ENCODE measurements at regions not wholly inside any gene's neighbourhood (a gene's known extent, or its start where the extent isn't known, plus 50 kb on each side); places are given as distances from the start of the nearest gene placed in this dataset.
A peak's percentile ranks its signal among the peaks of the same experiment; 100 is the strongest.

- FAIRE-seq = no peak
Measured at GRCh38 chr16:86921289-86921688, 342.9 kb downstream of the FOXL1 start.

DNA sequence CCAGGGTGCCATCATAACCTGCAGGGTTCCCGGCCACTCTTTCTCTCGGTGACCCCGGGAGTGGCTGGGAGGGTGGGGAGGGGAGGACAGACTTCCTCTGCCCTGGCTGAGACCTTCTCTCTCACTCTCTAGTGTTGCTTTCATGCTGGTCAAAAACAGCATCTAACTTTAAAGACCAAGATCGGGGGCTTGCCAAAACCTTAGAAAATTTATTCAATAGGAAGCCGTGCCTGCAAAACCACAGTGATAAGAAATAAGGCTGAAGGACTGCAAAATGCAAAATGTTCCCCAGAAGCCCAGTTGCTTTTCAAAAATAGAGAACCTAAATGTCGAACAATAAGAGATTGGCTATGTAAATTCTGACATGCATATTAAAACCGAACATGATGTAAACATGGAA lies 344.0 kb downstream of the FOXL1 start:
- FAIRE-seq = no peak

GRCh38 chr16:86923656-86924055 lies 345.3 kb downstream of the FOXL1 start:
- no peak for FAIRE-seq

GRCh38 chr16:86924537-86924936 lies 346.2 kb downstream of the FOXL1 start:
- no peak for FAIRE-seq

GRCh38 chr16:86925067-86925791 lies 346.9 kb downstream of the FOXL1 start:
- FAIRE-seq = no peak

DNA sequence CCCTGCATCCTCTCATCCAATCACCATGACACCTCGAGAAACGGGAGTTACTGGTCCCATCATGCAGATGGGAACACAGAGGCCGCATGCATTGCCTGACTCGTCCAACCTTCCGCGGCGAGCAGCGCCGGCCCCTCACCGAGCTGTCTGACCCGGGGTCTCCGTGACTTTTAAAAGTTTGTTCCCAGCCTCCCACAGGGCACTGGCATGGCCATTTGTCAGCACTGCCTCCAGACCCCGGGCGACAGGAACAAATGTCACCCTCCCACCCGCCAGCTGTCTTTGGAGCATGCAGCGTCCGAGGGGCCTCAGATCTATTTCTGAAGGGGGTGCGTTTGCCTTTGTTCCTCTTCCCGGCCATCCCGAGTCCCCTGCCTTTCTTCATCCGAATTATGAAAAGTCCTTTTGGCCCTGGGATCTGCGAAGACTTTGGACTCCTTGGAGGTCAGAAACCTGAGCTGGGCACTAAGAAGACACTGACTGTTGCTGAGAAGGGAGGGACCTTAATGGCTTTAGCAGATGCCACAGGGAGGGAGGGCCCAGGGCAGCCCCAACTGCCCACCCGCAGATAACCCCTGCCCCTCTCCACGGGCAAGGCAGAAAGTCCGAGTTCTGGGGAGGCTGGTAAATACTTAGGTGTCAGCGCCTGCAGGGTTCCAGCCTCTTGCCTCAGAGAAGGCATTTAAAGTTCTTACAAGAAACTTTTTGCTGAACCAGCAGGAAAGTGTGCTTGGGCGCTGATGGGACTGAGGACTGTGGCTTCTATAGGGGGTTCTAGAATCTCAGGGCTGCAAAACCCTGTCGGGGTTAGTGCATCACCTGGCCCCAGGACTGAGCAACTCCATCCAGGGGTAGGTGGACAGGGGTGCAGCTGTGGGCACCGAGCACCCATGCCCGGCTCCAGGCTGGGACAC lies 348.1 kb downstream of the FOXL1 start:
- no peak for FAIRE-seq

DNA sequence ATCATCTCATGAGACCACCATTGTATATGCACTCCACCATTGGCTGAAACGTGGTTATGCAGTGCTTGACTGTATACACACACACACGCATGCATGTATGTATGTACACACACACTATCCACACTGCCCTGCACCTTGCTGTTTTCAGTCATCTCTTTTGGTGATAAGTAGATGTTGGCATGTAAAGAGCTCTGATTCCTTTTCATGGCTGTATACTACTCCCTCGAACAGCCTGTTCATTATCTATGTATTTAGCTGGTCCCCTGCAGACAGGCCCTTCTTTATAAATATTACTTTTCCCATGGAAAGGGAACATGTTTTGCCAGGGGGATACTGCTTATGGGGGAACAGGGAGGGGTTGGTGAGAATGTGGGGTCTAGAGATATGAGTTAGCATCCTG lies 349.4 kb downstream of the FOXL1 start:
- FAIRE-seq = no peak

DNA sequence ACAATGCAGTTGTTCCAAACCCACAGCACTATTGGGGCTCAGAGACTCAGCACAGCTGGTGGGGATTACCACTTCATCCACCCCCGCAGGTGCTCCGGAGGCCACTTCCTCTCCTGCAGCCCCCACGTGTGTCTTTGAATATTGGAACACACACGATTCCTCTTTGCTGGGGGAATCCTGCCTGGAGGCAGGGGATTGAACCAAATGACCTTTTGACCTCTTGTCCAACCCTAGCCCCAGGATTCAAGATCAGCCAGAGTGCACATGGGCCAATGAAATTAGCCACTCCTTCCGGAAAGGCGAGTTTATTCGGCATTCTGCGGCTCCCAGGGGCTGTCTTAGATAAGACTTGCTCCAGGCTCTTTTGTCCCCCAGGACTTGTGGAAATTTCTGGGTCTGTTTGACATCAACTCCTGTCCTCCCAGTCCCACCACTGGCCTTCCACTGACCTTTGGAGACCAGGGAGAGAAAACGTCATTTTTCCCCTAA lies 350.2 kb downstream of the FOXL1 start:
- FAIRE-seq = no peak

DNA sequence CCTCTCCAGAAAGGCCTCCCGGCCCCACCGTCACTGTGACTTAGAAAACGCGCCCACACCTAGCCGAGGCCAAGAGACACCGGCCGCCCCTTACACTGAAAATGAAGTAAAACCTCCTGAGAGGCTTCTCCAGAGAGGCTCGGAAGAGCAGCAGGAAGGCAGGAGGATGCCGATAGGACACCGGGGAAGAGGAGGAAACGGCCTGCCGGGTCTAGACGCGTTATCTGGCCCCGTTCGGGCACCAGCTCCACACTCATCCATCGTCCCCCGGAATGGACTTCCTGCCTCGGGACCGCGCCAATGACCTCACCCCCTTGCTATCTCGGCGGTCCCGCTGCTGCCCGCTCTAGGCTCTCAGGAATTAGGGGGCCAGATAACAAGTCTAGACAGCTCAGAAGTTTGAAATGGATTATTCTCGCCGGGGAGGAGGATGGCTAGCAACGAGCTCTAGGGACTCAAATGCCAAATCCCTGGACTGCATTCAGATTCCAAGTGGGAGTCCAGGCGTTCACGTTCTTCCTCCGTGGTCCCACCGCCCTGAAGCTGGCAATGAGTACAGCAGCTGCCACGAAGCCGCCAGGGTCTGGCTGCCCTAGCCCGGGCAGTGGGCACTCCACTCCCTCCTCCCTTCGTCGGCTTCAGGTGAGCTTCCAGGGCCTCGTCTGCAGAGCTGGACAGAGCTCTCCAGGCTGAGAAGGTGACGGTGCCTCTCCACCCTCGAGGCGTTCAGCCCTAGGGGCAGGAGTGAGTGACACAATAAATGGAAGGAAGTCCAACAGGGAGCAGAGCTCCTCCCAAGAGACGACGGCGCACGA lies 350.9 kb downstream of the FOXL1 start:
- FAIRE-seq = no peak

DNA sequence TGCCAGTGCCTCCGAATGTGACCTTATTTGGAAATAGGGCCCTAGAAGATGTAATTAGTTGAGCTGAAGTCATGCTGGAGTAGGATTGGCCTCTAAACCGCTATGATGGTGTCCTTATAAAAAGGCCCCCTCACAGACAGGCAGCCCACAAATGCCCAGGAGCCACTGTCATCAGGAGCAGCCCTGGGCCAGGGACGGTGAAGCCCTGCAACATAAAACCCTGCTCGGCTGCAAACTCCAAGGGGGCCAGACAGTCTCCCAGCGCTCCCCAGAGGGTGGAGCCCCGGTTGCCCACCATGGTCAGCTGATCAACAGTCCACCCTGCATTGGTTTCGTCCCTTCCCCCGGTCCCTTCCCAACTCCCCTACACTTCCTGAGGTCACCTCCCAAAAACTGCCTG lies 351.7 kb downstream of the FOXL1 start:
- no peak for FAIRE-seq

GRCh38 chr16:86930663-86931373 lies 352.5 kb downstream of the FOXL1 start:
- no peak for FAIRE-seq

DNA sequence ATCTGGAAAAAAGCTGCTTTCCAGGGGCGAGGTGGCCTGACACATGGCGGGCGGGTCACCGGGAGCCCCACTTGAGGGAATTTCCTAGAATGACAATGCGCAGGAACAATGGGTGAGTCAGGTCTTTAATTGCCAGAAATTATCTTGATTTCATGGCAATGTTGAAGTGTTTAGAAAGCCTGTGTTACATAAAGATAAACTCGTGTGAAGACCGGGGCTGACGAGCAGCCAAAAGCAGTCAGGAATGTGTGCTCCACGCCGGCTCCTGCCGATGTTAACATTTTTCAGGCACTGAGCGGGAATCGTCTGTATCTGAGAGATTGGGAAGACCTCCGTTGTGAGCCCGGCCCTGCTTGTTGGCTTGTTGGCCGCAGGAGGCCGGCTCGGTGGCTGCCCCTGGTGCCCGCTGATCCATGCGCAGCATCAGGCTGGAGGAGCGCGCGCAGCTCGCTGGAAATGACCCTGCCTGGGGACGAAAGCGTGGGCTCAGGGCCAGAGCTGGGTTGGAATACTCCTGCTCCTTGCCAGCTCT lies 353.1 kb downstream of the FOXL1 start:
- no peak for FAIRE-seq

DNA sequence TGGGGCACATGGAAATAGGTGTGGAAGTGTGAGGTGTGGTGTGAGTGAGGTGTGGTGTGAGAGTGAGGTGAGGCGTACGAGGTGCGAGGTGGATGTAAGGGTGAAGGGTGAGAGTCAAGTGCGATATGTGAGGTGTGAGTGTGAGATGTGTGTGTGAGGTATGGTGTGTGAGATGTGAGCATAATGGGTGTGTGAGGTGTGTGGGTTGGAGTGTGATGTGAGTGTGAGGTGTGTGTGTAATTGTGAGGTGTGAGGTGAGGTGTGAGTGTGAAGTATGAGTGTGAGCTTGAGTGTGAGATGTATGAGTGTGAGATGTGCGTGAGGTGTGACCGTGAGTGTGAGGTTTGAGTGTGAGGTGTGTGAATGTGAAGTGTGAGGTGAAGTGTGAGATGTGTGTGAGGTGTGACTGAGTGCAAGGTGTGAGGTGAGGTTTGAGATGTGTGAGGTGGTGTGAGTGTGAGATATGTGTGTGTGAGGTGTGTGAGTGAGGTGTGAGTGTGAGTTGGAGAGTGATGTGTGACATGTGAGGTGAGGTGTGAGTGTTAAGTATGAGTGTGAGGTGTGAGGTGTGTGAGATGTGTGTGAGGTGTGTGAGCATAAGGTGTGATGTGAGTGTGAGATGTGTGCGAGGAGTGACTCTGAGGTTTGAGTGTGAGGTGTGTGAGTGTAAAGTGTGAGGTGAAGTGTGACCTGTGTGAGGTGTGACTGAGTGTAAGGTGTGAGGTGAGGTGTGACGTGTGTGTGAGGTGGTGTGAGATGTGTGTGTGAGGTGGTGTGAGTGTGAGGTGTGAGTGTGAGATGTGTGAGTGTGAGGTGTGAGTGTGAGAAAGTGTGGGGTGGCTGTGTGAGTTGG lies 354.0 kb downstream of the FOXL1 start:
- FAIRE-seq = no peak

DNA sequence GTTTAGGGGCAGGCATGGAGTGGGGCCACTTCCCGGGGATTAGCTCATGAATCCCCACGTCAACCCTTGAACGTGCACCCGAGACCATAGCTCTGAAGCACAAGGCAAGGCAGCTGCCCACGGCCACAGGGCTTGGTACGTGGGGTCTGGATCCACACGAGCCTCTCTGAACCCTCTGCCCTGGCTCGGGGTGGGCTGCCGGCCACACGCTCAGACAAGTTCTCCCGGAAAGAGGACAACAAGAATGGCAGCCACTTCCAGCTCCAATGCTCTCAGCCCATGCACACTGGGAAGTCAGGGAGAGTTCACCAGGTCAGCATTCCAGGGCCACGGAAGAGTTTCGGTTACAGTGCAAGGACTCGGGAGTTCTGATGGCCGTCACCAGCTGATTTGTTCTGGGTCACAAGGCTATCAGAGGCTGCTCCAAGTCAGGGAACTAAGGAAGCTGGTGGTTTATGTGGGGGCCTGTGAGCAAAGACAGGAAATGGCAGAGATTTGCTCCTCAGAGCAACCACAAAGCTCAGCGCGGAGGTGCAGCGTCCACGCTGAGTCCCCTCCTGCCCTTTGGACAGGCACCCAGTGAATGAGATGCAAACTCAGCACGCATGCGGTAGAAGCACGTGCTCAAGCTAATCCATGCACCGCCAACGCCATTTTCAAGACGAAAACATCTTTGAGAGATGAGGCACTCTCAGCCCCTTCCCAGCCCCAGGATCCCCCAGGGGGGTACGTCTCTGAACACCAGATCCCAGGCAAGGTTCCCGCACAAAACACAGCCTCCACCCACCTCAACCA lies 356.4 kb downstream of the FOXL1 start:
- no peak for FAIRE-seq

DNA sequence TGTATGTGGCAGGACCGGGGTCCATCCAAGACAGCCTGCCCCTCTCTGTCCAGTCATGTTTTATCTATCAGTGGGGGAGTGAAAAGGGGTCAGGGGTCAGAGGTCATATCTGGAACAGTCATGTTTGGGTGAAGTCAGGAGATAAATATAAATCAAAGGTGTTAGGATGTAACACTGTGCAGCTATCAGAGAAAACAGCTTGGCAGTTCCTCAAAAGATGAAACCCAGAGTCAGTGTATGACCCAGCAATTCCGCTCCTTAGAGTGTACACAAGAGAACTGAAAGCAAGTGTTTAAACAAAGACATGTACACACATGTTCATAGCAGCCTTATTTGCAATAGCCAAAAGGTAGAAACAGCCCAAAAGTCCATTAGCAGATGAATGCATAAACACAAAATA lies 361.3 kb downstream of the FOXL1 start:
- no peak for FAIRE-seq

DNA sequence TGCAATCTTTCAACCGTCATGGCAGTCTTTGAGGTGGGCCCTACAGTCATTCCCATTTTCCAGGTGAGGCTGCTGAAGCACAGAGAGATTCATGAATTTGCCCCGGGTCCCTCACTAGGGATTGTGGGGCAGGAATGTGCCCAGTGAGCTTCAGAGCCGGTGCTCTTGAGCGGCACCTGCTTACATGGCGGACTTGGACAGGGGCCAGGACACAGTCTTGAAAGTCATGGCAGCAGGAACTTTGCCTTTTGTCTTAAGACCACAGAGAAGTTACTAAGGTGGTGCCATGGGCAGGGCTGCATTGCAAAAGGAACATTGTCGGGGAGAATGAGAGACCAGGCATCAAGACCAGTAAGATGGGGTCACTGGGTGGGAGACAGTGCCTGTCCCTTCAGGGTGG lies 363.4 kb downstream of the FOXL1 start:
- no peak for FAIRE-seq

DNA sequence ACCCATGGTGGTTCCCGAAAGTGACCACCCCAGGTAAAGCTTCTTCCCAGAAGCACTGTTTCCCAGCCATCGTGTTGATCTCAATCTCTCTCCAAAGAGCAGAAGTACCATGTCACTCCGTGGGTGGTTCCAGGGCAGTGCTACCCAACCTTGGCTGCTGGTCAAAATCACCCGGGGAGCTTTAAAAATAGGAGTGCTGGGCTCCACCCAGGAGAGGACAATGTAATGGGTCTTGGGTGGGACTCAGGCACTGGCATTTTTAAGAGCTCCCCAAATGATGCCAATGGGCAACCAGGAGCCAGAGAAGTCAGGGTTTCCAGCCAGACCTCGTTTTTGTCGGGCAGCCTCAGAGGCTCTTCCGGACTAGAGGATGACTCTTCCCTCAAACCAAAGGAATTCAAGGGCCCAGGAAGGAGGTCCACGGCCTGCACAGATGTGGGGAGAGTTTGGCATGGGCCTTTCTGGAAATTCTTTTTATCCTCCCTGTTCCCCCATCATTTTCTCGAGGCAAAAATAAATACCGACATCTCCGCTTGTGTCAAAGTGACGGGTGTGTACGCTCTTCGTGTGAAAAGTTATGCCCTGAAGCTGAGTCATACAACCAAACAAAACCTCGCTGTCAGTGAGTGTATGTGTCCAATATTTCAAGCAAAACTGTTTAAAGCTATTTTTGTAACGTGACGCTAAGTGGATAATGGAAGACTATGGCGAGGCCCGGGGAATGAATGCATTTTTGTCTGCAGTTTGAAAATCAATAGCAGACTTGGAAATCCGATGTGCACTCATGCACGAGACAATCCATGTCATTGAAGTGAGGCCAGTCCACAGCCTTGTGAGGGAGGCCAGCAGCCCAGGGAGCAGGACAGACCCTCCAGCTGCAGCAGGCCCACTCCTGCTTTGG lies 364.1 kb downstream of the FOXL1 start:
- FAIRE-seq = no peak

- FAIRE-seq = no peak
Measured at GRCh38 chr16:86945166-86945900, 367.0 kb downstream of the FOXL1 start.

- peak; percentile 96 for FAIRE-seq
Measured at GRCh38 chr16:86946396-86946795, 368.0 kb downstream of the FOXL1 start.

Measured in A204.1 (cell line).